Right lobe of liver (tissue), 4 donors: ENCODE measurements at regions not wholly inside any gene's neighbourhood (a gene's known extent, or its start where the extent isn't known, plus 50 kb on each side); places are given as distances from the start of the nearest gene placed in this dataset.

Experiments
- CTCF ChIP-seq, 4 donors: fragments of 200-600 bp in 3 of 4; fragments of 450-650 bp in 1 of 4; IDR thresholded peaks; one replicate each; pipeline versions ENCODE4 v1.5.1 to v1.8.0; 2016 to 2022; ENCODE audit warnings: antibody characterized with exemption in 4 of 4, mild to moderate bottlenecking in 2 of 4
- POLR2A ChIP-seq: fragments of 450-650 bp; IDR thresholded peaks from one replicate; pipeline ENCODE4 v1.6.1; 2017; ENCODE audit warnings: antibody characterized with exemption, mild to moderate bottlenecking
- donor health status: DM: no; HTN: no; CAD: no.
- donor health status: DM: no; HTN: no; CAD: no.
- donor health status: DM: no; HTN: yes; CAD: no.

- TF ChIP-seq CTCF (IDR thresholded peaks at IDR 0.05) (no peak), POLR2A (no peak)
These were observed 169.4 kb downstream of the KBTBD8 start for GRCh38 chr3:67167481-67167880.
